Stimulated activated CD4-positive, alpha-beta T cell treated with anti-CD3 and anti-CD28 coated beads, Interleukin-15, amount 100 ng/mL, for 24 hours (primary cell): ENCODE measurements at regions not wholly inside any gene's neighbourhood (a gene's known extent, or its start where the extent isn't known, plus 50 kb on each side); places are given as distances from the start of the nearest gene placed in this dataset.
"Not testable (repeated sequence)": the region's sequence is repeated elsewhere in the genome, so short reads cannot be mapped to it uniquely, and the experiment has no call there.

Experiments
- DNase-seq: peaks from one replicate; pipeline ENCODE4 v3.0.0-alpha.2; 2020

DNA sequence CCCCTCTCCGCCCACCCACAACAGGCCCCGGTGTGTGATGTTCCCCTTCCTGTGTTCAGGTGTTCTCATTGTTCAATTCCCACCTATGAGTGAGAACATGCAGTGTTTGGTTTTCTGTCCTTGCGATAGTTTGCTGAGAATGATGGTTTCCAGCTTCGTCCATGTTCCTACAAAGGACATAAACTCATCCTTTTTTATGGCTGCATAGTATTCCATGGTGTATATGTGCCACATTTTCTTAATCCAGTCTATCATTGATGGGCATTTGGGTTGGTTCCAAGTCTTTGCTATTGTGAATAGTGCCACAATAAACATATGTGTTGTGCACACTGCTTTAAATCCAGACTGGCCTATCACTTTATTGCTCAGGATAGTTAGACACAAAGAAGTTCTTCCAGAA lies 309.1 kb downstream of the MTX2 start:
- not testable (repeated sequence) for DNase-seq

DNA sequence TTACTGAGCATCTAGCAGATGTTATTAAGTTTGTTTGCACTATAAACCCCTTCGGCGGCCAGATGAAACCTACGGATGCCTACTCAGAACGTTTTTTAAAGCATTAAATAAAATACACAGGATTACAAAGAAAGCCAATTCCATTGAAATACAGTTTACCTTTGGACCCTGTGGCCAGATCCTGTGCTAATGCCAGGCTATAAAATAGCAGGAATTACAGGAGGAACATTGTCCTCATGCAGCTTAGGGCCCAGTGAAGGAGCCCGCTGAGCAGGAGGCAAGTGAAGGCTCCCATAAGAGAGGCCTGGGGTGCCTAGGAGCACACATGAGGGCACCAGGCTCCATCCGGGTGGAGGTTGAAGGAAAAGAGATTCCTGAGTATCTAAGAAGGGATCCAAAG lies 310.4 kb downstream of the MTX2 start:
- no peak for DNase-seq

GRCh38 chr2:176581557-176582165 lies 312.4 kb downstream of the MTX2 start:
- no peak for DNase-seq

DNA sequence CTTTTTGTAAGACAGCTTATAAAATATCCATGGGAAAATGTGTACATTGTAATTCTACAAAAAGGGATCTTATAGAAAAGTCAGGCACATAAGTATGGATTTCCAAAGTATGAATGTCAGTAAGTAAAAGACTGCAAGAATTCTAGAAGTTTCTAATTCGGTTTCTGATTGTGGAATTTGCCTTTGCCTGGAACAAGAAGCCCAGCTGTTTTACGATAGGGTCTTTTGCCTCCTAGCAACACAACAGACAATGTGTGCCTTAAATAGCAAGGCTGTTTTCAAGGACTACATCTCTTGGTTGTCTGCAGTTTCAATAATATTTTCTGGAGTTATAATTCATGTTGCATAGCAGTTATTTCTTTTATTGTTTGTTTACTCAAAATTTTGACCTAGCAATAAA lies 312.9 kb downstream of the MTX2 start:
- DNase-seq, result no peak

DNA sequence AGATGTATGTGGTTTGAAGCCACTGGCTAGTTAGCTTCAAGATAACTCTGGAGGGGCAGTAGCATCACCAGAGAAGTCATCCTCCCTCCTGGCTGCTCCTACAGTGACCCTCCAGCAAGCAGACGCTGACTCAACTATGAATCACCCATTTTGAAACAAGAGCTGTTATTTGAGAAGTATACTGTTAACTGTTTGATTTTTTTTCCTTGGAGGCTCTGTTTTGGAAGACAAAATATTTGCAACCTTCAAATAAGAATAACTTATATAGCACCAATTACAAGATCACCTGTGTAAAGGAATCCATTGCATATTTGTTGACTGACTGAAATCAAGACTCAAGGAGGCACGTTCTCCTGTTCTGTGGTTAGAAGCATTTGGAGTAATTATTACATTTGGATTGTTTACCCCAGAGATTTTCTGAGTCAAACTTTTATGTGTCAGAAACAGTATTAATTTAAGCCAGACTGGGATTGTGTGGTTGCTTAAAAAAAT lies 313.8 kb downstream of the MTX2 start:
- DNase-seq, result no peak

- no peak for DNase-seq
Measured at GRCh38 chr2:176583607-176584006, 314.4 kb downstream of the MTX2 start.

- no peak for DNase-seq
Measured at GRCh38 chr2:176584333-176584732, 315.1 kb downstream of the MTX2 start.

DNA sequence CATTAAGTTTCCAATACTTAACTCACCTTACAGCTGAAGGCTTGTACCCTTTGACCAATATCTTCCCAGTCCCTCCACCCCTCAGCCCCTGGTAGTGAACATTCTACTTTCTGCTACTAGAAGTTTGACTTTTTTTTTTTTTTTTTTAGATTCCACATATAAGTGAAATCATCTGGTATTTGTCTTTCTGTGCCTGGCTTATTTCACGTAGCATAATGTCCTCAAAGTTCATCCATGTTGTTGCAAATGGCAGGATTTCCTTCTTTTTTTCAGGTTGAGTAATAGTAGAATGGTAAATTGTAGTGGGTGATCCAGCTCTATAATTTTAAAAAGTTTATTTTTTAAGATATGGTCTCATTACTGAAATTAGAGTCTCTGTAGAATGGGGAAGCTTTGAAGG lies 316.0 kb downstream of the MTX2 start:
- no peak for DNase-seq

DNA sequence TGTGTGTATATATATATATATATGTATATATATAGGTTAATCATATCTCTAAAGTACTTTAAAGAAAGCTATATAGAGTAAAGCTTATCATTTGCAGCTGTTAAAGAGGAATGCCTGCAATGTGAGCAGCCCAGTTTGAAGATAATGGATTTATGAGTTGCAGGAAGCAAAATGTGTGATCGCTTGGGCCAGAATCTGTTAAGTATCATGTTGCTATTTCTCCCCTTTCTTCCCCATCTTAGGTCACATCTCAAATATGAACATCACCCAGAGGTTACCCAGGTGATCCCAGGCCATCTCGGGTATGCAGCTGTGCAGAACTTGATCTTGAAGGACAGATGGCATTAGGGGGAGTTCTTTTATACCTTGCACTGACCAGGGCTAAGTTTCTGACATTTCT lies 316.5 kb downstream of the MTX2 start:
- DNase-seq, result no peak

GRCh38 chr2:176589287-176589686 lies 320.0 kb downstream of the MTX2 start:
- no peak for DNase-seq

DNA sequence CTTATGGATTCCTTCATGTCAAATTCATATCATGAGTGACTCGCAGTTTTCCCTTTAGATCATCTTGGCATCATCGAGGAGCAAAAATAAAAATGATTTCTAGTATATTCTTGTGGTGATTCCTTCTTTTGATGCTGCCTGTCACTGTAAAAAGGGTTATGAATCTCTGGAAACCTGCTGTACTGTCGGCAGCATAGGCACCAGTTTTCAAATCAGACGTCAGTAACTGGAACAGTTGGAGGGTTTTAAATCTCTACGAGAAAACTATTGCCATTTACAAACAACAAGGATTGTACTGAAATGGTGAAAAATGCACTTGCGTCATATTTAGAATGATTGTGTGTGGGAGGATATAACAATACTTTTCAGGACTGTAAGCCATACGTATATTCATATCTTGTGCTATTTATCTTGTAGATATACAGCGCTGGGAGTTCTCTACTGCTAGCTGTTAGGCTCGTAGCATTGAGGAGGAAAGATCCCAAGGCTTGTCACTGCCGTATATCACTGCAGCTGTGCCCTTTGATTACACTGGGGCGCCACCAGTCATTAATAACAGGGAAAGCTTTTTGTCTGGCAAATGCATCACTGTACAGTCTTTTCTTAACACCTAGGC lies 320.7 kb downstream of the MTX2 start:
- no peak for DNase-seq

- DNase-seq, result no peak
Measured at GRCh38 chr2:176592216-176592615, 323.0 kb downstream of the MTX2 start.

DNA sequence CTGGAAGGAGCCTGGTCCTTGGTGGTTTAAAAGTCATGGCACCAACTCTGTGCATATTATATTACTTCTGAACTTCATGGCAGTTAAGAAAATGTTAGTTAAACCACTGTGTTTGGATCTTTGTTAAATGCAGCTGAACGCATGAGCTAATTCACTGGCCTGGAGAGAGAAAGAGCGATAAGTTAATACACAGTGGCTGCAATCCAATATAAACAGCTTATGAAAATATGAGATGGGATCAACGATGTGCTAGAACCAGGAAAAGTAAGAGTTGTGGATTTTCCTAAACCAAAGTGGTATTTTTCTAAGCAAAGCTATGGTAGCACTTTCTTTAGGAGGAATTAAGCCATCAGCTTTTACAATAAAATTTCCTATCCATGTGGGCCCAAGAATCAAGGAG lies 326.7 kb downstream of the MTX2 start:
- DNase-seq, result no peak

- no peak for DNase-seq
Measured at GRCh38 chr2:176597916-176598315, 328.7 kb downstream of the MTX2 start.

DNA sequence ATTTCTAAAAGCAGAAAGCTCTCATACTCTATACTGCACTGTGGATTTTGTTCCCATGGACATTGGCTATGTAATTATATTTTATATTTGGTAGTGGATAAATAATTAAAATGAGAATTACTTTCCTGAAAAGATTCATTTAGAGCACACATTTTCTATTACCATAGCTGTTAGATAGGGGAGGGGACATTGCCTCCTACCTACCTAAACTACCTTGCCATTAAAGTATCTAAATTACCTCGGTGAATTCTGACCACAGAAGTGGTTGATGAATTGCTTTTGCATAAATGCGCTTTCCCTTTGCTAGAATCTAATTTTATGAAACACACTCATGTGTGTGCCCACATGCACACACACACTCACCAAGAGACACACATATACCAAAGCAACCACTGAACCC lies 329.1 kb downstream of the MTX2 start:
- DNase-seq, result no peak

DNA sequence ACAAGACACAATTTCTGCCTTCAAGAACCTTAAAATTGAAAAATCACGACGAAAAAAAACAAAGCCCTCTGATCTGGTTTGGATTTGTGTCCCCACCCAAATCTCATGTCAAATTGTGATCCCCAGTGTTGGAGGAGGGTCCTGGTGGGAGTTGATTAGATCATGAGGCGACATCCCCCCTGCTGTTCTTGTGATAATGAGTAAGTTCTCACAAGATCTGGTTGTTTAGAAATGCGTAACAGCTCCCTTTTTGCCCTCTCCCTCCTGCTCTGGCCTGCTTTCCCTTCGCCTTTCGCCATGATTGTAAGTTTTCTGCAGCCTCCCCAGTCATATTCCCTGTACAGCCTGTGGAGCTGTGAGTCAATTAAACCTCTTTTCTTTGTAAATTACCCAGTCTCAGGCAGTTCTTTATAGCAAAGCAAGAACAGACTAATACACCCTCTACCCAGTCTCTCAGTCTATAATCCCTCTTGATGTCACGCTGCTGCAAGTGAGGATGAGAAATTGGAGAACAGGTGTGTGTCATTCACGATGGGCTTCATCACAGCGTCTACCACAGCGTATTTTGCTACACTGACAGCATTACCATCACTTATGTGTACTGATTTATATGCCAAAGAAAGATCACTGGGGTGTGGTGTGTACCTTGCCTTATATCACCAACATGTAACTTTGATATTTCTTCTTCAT lies 330.7 kb downstream of the MTX2 start:
- DNase-seq, result no peak

- no peak for DNase-seq
Measured at GRCh38 chr2:176601066-176601465, 331.8 kb downstream of the MTX2 start.

- no peak for DNase-seq
Measured at GRCh38 chr2:176612036-176612435, 342.8 kb downstream of the MTX2 start.

DNA sequence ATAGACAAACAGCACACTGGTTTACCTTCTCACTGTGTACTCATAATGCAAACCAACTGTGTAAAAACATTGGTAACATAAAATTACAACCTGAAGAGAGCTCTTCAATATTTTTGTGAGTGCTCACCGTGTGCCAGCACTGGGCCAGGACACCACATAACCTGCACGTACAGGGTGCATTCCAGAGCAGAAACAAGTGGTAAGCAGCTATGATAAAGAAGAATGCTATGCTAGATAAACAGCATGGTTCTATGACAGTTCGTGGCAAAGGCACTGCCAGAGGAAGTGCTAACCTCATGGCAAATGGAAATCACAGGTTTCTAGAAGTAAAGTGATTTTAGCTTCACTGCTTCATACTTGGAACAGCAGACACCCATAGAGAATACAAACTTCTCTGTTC lies 343.5 kb downstream of the MTX2 start:
- no peak for DNase-seq

DNA sequence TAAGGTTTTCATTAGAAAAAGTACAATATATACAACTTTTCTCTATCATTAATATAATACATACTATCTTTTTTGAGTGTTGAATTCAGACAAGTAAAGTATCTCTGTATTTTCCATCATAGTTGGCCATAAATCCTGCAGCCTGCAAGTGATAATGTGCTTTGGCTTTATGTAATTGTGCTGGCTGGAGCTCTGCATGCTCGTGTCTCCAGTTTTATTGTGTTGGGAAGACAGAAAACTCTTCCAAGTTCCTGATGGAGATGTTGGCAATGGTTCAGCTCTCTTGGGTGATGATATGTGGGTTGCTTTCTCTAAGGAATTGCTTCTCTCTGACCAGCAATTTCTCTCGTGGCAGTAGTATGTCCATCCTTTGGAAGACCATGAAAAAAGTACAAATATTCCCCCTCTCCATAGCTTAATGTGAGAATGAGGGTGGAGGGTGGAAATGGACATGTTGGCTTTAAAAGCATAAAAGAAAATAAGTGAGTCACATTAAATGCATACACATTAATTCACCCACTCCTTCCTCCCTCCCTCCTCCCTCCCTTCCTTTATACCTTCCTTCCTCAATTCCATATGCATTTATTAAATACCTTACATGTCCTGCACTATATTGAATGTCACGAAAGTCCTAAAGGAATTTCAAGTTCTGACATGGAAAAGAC lies 344.2 kb downstream of the MTX2 start:
- DNase-seq, result no peak

DNA sequence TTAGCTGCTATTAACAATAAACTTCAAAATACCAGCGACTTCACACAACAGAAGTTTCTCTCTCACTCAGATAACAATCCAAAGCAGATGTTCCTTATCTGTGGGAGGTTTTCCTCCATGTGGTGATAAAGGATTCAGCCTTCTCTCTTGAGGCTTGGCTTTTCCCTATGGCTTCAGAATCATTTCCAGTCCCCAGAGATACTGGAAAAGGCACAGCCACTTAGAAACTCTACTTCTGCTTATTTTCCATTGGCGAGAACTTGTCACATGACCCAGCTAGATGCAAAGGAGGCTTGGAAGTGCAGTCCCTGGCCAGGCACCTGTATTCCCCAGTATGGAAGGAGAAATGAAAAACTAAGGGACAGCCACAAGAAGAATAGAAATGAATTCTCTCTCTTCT lies 344.8 kb downstream of the MTX2 start:
- DNase-seq, result no peak

GRCh38 chr2:176614930-176615329 lies 345.7 kb downstream of the MTX2 start:
- DNase-seq, result no peak

- DNase-seq, result no peak
Measured at GRCh38 chr2:176619504-176619903, 350.3 kb downstream of the MTX2 start.

- no peak for DNase-seq
Measured at GRCh38 chr2:176621350-176621749, 352.1 kb downstream of the MTX2 start.
